A549 (cell line): ENCODE measurements at regions not wholly inside any gene's neighbourhood (a gene's known extent, or its start where the extent isn't known, plus 50 kb on each side); places are given as distances from the start of the nearest gene placed in this dataset.

Experiments used
- ATOH8 ChIP-seq: fragments of 250-450 bp; sonication (Bioruptor Pico); IDR thresholded peaks from 2 replicates; pipeline ENCODE4 v1.5.0; 2020; ENCODE audit warnings: low read depth, mild to moderate bottlenecking, moderate library complexity
- CBX2 ChIP-seq: fragments of 200-600 bp; sonication (generic); IDR thresholded peaks from 2 replicates; pipeline ENCODE4 v1.6.1; 2016; ENCODE audit warnings: low read depth, mild to moderate bottlenecking, borderline replicate concordance
- CTCF ChIP-seq: fragments of >200 bp; sonication (Bioruptor Twin); formaldehyde crosslinking; IDR thresholded peaks from 3 replicates; pipeline ENCODE4 v1.5.1; 2016
- HEYL ChIP-seq: fragments of 250-450 bp; sonication (Bioruptor Pico); IDR thresholded peaks from 2 replicates; pipeline ENCODE4 v1.8.0; 2021; ENCODE audit warnings: mild to moderate bottlenecking, moderate library complexity
- JUN ChIP-seq, 2 experiments: fragments of >200 bp; sonication (Bioruptor Twin); formaldehyde crosslinking; IDR thresholded peaks; 2 replicates in 1 of 2; 3 replicates in 1 of 2; pipeline ENCODE4 v1.6.1; 2016 to 2017
- MAX ChIP-seq: IDR thresholded peaks from 2 replicates; pipeline ENCODE4 v1.6.1; 2012
- NR3C1 ChIP-seq: fragments of >200 bp; sonication (Bioruptor Twin); formaldehyde crosslinking; IDR thresholded peaks from 3 replicates; pipeline ENCODE4 v1.6.1; 2017
- POLR2A ChIP-seq: IDR thresholded peaks from 2 replicates; pipeline ENCODE4 v1.6.1; 2012; ENCODE audit warnings: mild to moderate bottlenecking, low read length
- RAD21 ChIP-seq, 2 experiments: fragments of >200 bp in 1 of 2; sonication (Bioruptor Twin) in 1 of 2; formaldehyde crosslinking in 1 of 2; IDR thresholded peaks in 1 of 2; conservative IDR thresholded peaks in 1 of 2; 2 replicates in 1 of 2; 3 replicates in 1 of 2; pipeline ENCODE4 v1.6.1; 2012 to 2018; ENCODE audit warnings: inconsistent platforms in 1 of 2
- SMC3 ChIP-seq: fragments of >200 bp; sonication (Bioruptor Twin); formaldehyde crosslinking; IDR thresholded peaks from 3 replicates; pipeline ENCODE4 v1.6.1; 2018; ENCODE audit warnings: inconsistent platforms

GRCh38 chr4:177802162-177802561, 359.9 kb upstream of the AGA start:
- TF ChIP-seq MAX (no peak), POLR2A (no peak), NR3C1 (no peak), CTCF (no peak), JUN (IDR thresholded peaks at IDR 0.05) (no peak), RAD21 (conservative IDR thresholded peaks at IDR 0.05 in 1 of 2, IDR thresholded peaks at IDR 0.05 in 1 of 2) (no peak), SMC3 (no peak), HEYL (CRISPR knock-in tag) (no peak), CBX2 (no peak), ATOH8 (CRISPR knock-in tag) (no peak)
